Heart left ventricle (tissue), 13 donors: ENCODE measurements at regions not wholly inside any gene's neighbourhood (a gene's known extent, or its start where the extent isn't known, plus 50 kb on each side); places are given as distances from the start of the nearest gene placed in this dataset.

Source experiments
- CTCF ChIP-seq, 12 donors: fragments of 200-600 bp; sonication (generic) in 4 of 12; IDR thresholded peaks; one replicate each; pipeline versions ENCODE4 v1.5.0 to v1.8.0; 2018 to 2022; ENCODE audit warnings: antibody characterized with exemption in 12 of 12, mild to moderate bottlenecking in 5 of 12
- POLR2A ChIP-seq, 2 donors: fragments of 450-650 bp; IDR thresholded peaks; one replicate each; pipeline ENCODE4 v1.6.1; 2017; ENCODE audit warnings: antibody characterized with exemption in 2 of 2, mild to moderate bottlenecking in 2 of 2, moderate library complexity in 2 of 2
- donor health status: ischemic (EF 13 %, LVEDD 7.1; RV severe dilation, severe dysfunction).
- donor health status: DM: no; HTN: yes; CAD: no.
- donor health status: DM: no; HTN: no; CAD: no.
- donor health status: ischemic (EF 25% LVEDD 6.9; RV normal size, moderate dysfunction).
- donor health status: ischemic (EF 25% LVEDD 5.7; RV mildly dilated, moderate dysfunction).
- donor health status: ischemic (EF 35%, LVEDD 5.7; RV mildly dilated, moderate dysfunction).
- donor health status: nonischemic (EF 11% LVEDD 7.7; RV severe dilation, severe dysfunction).
- donor health status: DM: yes; HTN: yes; CAD: no.
- donor health status: PGD.
- donor health status: ischemic (EF 29% LVEDD 5.4; RV normal size, mild dysfunction).
- donor health status: nonischemic (EF 23%, LVEDD 6.1; RV moderate dilation, normal function).

- TF ChIP-seq CTCF (IDR thresholded peaks at IDR 0.05) = no peak
- no peak for TF ChIP-seq POLR2A (IDR thresholded peaks at IDR 0.05)
Measured at GRCh38 chr6:14888575-14889000, 357.3 kb upstream of the JARID2 start.
